PFSK-1 (cell line): ENCODE measurements at regions not wholly inside any gene's neighbourhood (a gene's known extent, or its start where the extent isn't known, plus 50 kb on each side); places are given as distances from the start of the nearest gene placed in this dataset.

Source experiments
- POLR2AphosphoS5 ChIP-seq: IDR thresholded peaks from 2 replicates; pipeline ENCODE4 v1.6.1; 2012; ENCODE audit warnings: low read depth, mild to moderate bottlenecking, control low read depth, low read length, moderate library complexity
- REST ChIP-seq, 2 experiments: IDR thresholded peaks; 2 replicates each; pipeline versions ENCODE4 v1.6.1 to v1.8.0; 2011 to 2012; ENCODE audit warnings: low read depth in 2 of 2, low read length in 2 of 2, control low read depth in 1 of 2, inconsistent platforms in 1 of 2, mild to moderate bottlenecking in 1 of 2, moderate library complexity in 1 of 2; ENCODE audit not compliant: insufficient read depth in 1 of 2
- TAF1 ChIP-seq: IDR thresholded peaks from 2 replicates; pipeline ENCODE4 v1.6.1; 2012; ENCODE audit warnings: low read length, control low read depth, borderline replicate concordance; ENCODE audit not compliant: insufficient read depth

GRCh38 chr3:124529826-124530571, 200.3 kb upstream of the UMPS start:
- no peak for TF ChIP-seq POLR2AphosphoS5
- TF ChIP-seq TAF1: no peak
- no peak for TF ChIP-seq REST (IDR thresholded peaks at IDR 0.05; ENCODE audit: insufficient read depth in 1 of 2, low read depth in 2 of 2, low read length in 2 of 2)
